ENCODE measurements at regions not wholly inside any gene's neighbourhood (a gene's known extent, or its start where the extent isn't known, plus 50 kb on each side); places are given as distances from the start of the nearest gene placed in this dataset.

GRCh38 chr3:95002438-95003046 is 939.7 kb downstream of the NSUN3 start:
- ATAC-seq (no peak), DNase-seq (no peak)
- Histone ChIP-seq H3K4me1 (ENCODE audit: control insufficient read depth, insufficient read depth, low read length) (no peaks in the 10 kb centered on the region), H3K27ac (ENCODE audit: low read length) (no peak overlapping the region), H3K27me3 (ENCODE audit: control insufficient read depth, insufficient read depth) (no peaks in the 10 kb centered on the region), H3K9me3 (ENCODE audit: control insufficient read depth, low read length) (no peaks in the 10 kb centered on the region), H3K4me3 (ENCODE audit: low read length) (no peak overlapping the region)
- intact Hi-C loops (cut with DNase I): no loop called here

- intact Hi-C loops (cut with DNase I): no loop called here
- H3K4me1 ChIP-seq (ENCODE audit: control insufficient read depth, insufficient read depth, low read length): no peaks in the 10 kb centered on the region
- H3K4me3 ChIP-seq (ENCODE audit: low read length): no peak overlapping the region
- no peaks in the 10 kb centered on the region for H3K9me3 ChIP-seq (ENCODE audit: control insufficient read depth, low read length)
- no peaks in the 10 kb centered on the region for H3K27me3 ChIP-seq (ENCODE audit: control insufficient read depth, insufficient read depth)
- ATAC-seq (no peak), DNase-seq (no peak)
- H3K27ac ChIP-seq (ENCODE audit: low read length): no peak overlapping the region
- 81% methylated on average over 2 of the region's 2 CpGs for WGBS
These were observed 965.8 kb downstream of the NSUN3 start for GRCh38 chr3:95028688-95029087.

- DNase-seq (no peak), ATAC-seq (no peak)
- H3K4me1 ChIP-seq (ENCODE audit: control insufficient read depth, insufficient read depth, low read length): no peaks in the 10 kb centered on the region
- H3K27me3 ChIP-seq (ENCODE audit: control insufficient read depth, insufficient read depth): no peaks in the 10 kb centered on the region
- H3K9me3 ChIP-seq (ENCODE audit: control insufficient read depth, low read length): no peaks in the 10 kb centered on the region
- intact Hi-C loops (cut with DNase I): no loop called here
- no peak overlapping the region for H3K4me3 ChIP-seq (ENCODE audit: low read length)
- H3K27ac ChIP-seq (ENCODE audit: low read length): no peak overlapping the region
These were observed 966.8 kb downstream of the NSUN3 start for GRCh38 chr3:95029644-95030043.

GRCh38 chr3:95036526-95037021 is 973.7 kb downstream of the NSUN3 start:
- H3K27ac ChIP-seq (ENCODE audit: low read length): no peak overlapping the region
- ATAC-seq (no peak), DNase-seq (no peak)
- H3K27me3 ChIP-seq (ENCODE audit: control insufficient read depth, insufficient read depth): no peaks in the 10 kb centered on the region
- H3K4me3 ChIP-seq (ENCODE audit: low read length): no peak overlapping the region
- WGBS: 28% methylated on average over 2 of the region's 2 CpGs
- H3K4me1 ChIP-seq (ENCODE audit: control insufficient read depth, insufficient read depth, low read length): no peaks in the 10 kb centered on the region
- no peaks in the 10 kb centered on the region for H3K9me3 ChIP-seq (ENCODE audit: control insufficient read depth, low read length)
- intact Hi-C loops (cut with DNase I): no loop called here

DNA sequence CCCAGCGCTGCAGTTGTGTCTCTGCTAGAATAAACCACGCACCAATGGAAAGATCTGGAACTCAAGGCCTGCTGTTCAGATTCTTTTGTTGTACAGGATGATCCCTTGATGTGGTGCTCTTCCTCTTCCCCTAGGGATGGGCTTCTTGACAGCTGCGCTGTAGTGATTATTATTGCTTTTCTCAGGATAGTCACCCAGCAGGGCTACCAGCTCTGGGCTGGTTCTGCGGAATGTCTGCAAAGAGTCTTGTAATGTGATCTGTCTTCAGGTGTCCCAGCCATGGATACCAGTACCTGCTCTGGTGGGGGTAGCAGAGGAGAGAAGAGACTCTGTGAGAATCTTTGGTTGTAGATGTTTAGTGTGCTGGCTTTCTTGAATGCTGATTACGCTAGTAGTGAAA is 974.2 kb downstream of the NSUN3 start:
- Histone ChIP-seq H3K9me3 (ENCODE audit: control insufficient read depth, low read length) (no peaks in the 10 kb centered on the region), H3K4me1 (ENCODE audit: control insufficient read depth, insufficient read depth, low read length) (no peaks in the 10 kb centered on the region), H3K4me3 (ENCODE audit: low read length) (no peak overlapping the region), H3K27me3 (ENCODE audit: control insufficient read depth, insufficient read depth) (no peaks in the 10 kb centered on the region), H3K27ac (ENCODE audit: low read length) (no peak overlapping the region)
- ATAC-seq (no peak), DNase-seq (no peak)
- intact Hi-C loops (cut with DNase I): no loop called here
- WGBS: 72% methylated on average over 5 of the region's 5 CpGs

DNA sequence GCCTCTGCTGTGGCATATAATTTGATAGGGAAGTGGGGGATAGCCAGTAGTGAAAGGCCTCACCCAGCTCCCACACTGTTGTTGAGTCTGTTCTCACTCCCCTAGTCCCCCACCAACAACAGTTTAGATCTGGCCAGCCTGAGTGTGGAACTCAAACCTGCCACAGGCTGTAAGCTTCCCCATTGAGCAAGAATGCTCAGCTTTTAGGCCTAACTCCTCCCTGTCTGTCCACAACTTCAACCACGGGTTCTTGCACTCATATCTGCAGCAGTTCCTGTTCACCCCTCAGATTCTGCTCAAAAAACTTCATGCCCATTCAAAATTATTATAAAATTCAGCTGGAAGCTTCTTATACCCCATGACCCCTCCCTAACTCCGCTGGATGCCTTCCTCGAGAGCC is 975.1 kb downstream of the NSUN3 start:
- Histone ChIP-seq H3K27ac (ENCODE audit: low read length) (no peak overlapping the region), H3K9me3 (ENCODE audit: control insufficient read depth, low read length) (no peaks in the 10 kb centered on the region), H3K4me1 (ENCODE audit: control insufficient read depth, insufficient read depth, low read length) (no peaks in the 10 kb centered on the region), H3K27me3 (ENCODE audit: control insufficient read depth, insufficient read depth) (no peaks in the 10 kb centered on the region), H3K4me3 (ENCODE audit: low read length) (no peak overlapping the region)
- intact Hi-C loops (cut with DNase I): no loop called here
- ATAC-seq (no peak), DNase-seq (no peak)
- WGBS: 76% methylated on average over 3 of the region's 3 CpGs

- no peaks in the 10 kb centered on the region for H3K9me3 ChIP-seq (ENCODE audit: control insufficient read depth, low read length)
- no peaks in the 10 kb centered on the region for H3K4me1 ChIP-seq (ENCODE audit: control insufficient read depth, insufficient read depth, low read length)
- no peak for DNase-seq
- H3K4me3 ChIP-seq (ENCODE audit: low read length): no peak overlapping the region
- 73% methylated on average over 2 of the region's 2 CpGs for WGBS
- H3K27ac ChIP-seq (ENCODE audit: low read length): no peak overlapping the region
- ATAC-seq: no peak
- no peaks in the 10 kb centered on the region for H3K27me3 ChIP-seq (ENCODE audit: control insufficient read depth, insufficient read depth)
- intact Hi-C loops (cut with DNase I): no loop called here
These were observed 981.2 kb downstream of the NSUN3 start for GRCh38 chr3:95044101-95044500.

DNA sequence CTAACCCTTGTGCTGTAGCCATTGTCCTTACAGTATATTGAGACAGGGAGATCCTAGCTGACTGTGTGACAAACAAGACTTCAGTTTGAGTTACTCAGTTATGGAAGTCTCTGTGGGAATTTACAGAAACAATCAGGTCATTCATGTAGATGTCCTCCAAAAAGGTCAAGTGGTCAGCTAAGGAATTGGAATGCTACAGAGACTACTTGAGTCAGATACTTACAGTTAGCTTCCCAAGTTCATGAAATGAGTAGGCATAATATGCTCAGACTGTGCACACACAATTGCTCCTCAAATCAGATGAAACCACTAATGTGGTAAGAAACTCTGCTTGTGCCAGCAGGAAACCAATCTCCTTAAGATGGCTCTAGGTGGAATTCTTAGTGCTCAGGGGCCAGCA is 985.7 kb downstream of the NSUN3 start:
- DNase-seq: no peak
- H3K9me3 ChIP-seq (ENCODE audit: control insufficient read depth, low read length): no peaks in the 10 kb centered on the region
- H3K27me3 ChIP-seq (ENCODE audit: control insufficient read depth, insufficient read depth): no peaks in the 10 kb centered on the region
- intact Hi-C loops (cut with DNase I): no loop called here
- no peaks in the 10 kb centered on the region for H3K4me1 ChIP-seq (ENCODE audit: control insufficient read depth, insufficient read depth, low read length)
- peak in 1 of 2 donors; percentile 13 for ATAC-seq
- no peak overlapping the region for H3K27ac ChIP-seq (ENCODE audit: low read length)
- H3K4me3 ChIP-seq (ENCODE audit: low read length): no peak overlapping the region

- no peak for ATAC-seq
- intact Hi-C loops (cut with DNase I): no loop called here
- H3K9me3 ChIP-seq (ENCODE audit: control insufficient read depth, low read length): no peaks in the 10 kb centered on the region
These were observed 987.0 kb downstream of the NSUN3 start for GRCh38 chr3:95049841-95050240.

DNA sequence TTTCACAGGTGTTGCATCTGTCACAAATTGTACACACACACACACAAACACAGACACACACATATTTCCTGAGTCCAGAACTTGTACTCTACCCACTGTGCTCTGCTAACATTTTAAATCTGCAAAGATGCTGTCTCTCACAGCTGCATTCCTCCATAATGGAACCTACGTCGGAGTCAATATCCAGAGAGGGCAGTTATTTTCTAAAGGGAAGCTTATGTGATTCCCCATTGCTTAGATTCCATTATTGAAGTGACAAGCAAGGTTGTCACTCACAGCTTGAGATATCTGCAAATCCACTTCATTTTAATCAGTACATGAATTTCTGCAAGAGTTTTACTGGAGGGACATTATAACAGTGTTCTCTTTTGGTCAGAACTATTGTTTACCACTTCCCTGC is 992.4 kb downstream of the NSUN3 start:
- Histone ChIP-seq H3K4me3 (ENCODE audit: low read length) (no peak overlapping the region), H3K9me3 (ENCODE audit: control insufficient read depth, low read length) (no peaks in the 10 kb centered on the region), H3K27me3 (ENCODE audit: control insufficient read depth, insufficient read depth) (no peaks in the 10 kb centered on the region), H3K4me1 (ENCODE audit: control insufficient read depth, insufficient read depth, low read length) (no peaks in the 10 kb centered on the region), H3K27ac (ENCODE audit: low read length) (no peak overlapping the region)
- no peak for ATAC-seq
- DNase-seq: no peak
- intact Hi-C loops (cut with DNase I): no loop called here
- WGBS: 70% methylated on average over 2 of the region's 2 CpGs

More at GRCh38 chr3:95049841-95050240, 987.0 kb downstream of the NSUN3 start:
- Histone ChIP-seq H3K27ac (ENCODE audit: low read length) (no peak overlapping the region), H3K27me3 (ENCODE audit: control insufficient read depth, insufficient read depth) (no peaks in the 10 kb centered on the region), H3K4me1 (ENCODE audit: control insufficient read depth, insufficient read depth, low read length) (no peaks in the 10 kb centered on the region), H3K4me3 (ENCODE audit: low read length) (no peak overlapping the region)
- no peak for DNase-seq
- 64% methylated on average over 1 of the region's 1 CpG for WGBS

DNA sequence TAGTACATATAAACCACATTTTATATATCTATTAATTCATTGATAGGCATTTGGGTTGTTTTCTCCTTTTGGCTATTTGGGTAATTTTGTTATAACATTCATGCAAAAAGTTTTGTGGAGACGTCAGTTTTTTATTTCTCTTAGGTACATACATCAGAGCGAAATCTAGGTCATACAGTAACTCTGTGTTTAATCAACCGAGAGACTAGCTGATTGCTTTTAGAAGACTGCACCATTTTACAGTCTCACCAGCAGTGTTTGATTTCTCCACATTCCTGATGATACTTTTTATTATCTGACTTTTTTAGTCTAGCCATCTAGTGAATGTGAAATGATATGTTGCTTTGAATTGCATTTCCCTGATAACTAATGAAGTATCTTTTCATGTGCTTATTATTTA is 1019.3 kb downstream of the NSUN3 start:
- Histone ChIP-seq H3K27me3 (ENCODE audit: control insufficient read depth, insufficient read depth) (no peaks in the 10 kb centered on the region), H3K27ac (ENCODE audit: low read length) (no peak overlapping the region), H3K4me3 (ENCODE audit: low read length) (no peak overlapping the region), H3K9me3 (ENCODE audit: control insufficient read depth, low read length) (no peaks in the 10 kb centered on the region), H3K4me1 (ENCODE audit: control insufficient read depth, insufficient read depth, low read length) (no peaks in the 10 kb centered on the region)
- intact Hi-C loops (cut with DNase I): no loop called here
- DNase-seq (no peak), ATAC-seq (no peak)
- 84% methylated on average over 3 of the region's 3 CpGs for WGBS

GRCh38 chr3:95084738-95085137 is 1021.9 kb downstream of the NSUN3 start:
- Histone ChIP-seq H3K4me1 (ENCODE audit: control insufficient read depth, insufficient read depth, low read length) (no peaks in the 10 kb centered on the region), H3K27me3 (ENCODE audit: control insufficient read depth, insufficient read depth) (no peaks in the 10 kb centered on the region), H3K4me3 (ENCODE audit: low read length) (no peak overlapping the region), H3K9me3 (ENCODE audit: control insufficient read depth, low read length) (no peaks in the 10 kb centered on the region), H3K27ac (ENCODE audit: low read length) (no peak overlapping the region)
- DNase-seq (no peak), ATAC-seq (no peak)
- intact Hi-C loops (cut with DNase I): no loop called here
